K562 (cell line): ENCODE measurements at regions not wholly inside any gene's neighbourhood (a gene's known extent, or its start where the extent isn't known, plus 50 kb on each side); places are given as distances from the start of the nearest gene placed in this dataset.

Experiments used
- ATAC-seq: fragments of 200-7000 bp; cut with Tn5 transposase; 3 replicates; pipeline ENCODE4 v1.9.1; 2020; ENCODE audit warnings: moderate library complexity
- BruUV-seq: library from RNA; stranded (reverse); fragments of 400-500 nt; replicated peaks from 2 replicates; lab custom pipeline; 2021; lab: Mats Ljungman, UMichigan
- CTCF ChIA-PET: fragments of 300-600 bp; formaldehyde crosslinking; extraction: SDS; loops from one replicate; lab custom pipeline; 2021; ENCODE audit warnings: low intra/inter-chr PET ratio; lab: Yijun Ruan, JAX
- POLR2A ChIA-PET: fragments of 300-600, 350-650 bp; sonication (Branson Sonifier 250); formaldehyde crosslinking; extraction: SDS; loops from one replicate; lab custom pipeline; 2021; ENCODE audit warnings: antibody characterized with exemption, inconsistent platforms; lab: Yijun Ruan, JAX
- DNase-seq, 4 experiments: peaks; one replicate each; pipeline versions ENCODE4 v3.0.0 to v3.0.0-alpha.2; 2011 to 2018; ENCODE audit warnings: low spot score in 3 of 4, mixed read lengths in 3 of 4; ENCODE audit errors: extremely low read depth in 1 of 4
- FAIRE-seq: peaks from 2 replicates; lab custom pipeline; 2011; peaks lifted over from hg19 to GRCh38; lab: Jason Lieb, UNC
- H2AFZ ChIP-seq: 2 replicates; pipeline ENCODE4 v1.6.0; 2011; ENCODE audit warnings: low read depth, low read length, control low read depth, inconsistent platforms
- H3K27ac ChIP-seq: fragments of 200-600 bp; 3 replicates; pipeline ENCODE4 v1.8.0; 2011; ENCODE audit warnings: low read depth, mild to moderate bottlenecking, control low read depth, inconsistent platforms, low read length, moderate library complexity, mixed read lengths; ENCODE audit errors: extremely low read depth
- H3K27me3 ChIP-seq, 2 experiments: fragments of 300-600 bp in 1 of 2; 2 replicates in 1 of 2; 3 replicates in 1 of 2; pipeline versions ENCODE4 v1.6.0 to v1.8.0; 2011; ENCODE audit warnings: inconsistent platforms in 2 of 2, low read length in 2 of 2, mild to moderate bottlenecking in 1 of 2, mixed read lengths in 1 of 2, moderate library complexity in 1 of 2; ENCODE audit not compliant: control insufficient read depth in 2 of 2, insufficient read depth in 2 of 2
- H3K36me3 ChIP-seq: fragments of 300-600 bp; 3 replicates; pipeline ENCODE4 v1.8.0; 2011; ENCODE audit warnings: mild to moderate bottlenecking, low read length, inconsistent platforms; ENCODE audit not compliant: control insufficient read depth, insufficient read depth
- H3K4me1 ChIP-seq, 2 experiments: fragments of 200-600 bp in 1 of 2; replicated peaks in 1 of 2; 2 replicates in 1 of 2; 3 replicates in 1 of 2; pipeline versions ENCODE4 v1.5.1 to v1.8.0; 2011; ENCODE audit warnings: inconsistent platforms in 2 of 2, low read length in 2 of 2, mild to moderate bottlenecking in 1 of 2, mixed read lengths in 1 of 2, moderate library complexity in 1 of 2; ENCODE audit not compliant: control insufficient read depth in 2 of 2, insufficient read depth in 2 of 2
- H3K4me2 ChIP-seq: 2 replicates; pipeline ENCODE4 v1.6.1; 2011; ENCODE audit warnings: low read length, control low read depth, inconsistent platforms, mixed read lengths; ENCODE audit not compliant: insufficient read depth
- H3K4me3 ChIP-seq: fragments of 200-600 bp; sonication (generic), shearing (Covaris generic); 2 replicates; pipeline ENCODE4 v1.5.1; 2016; ENCODE audit warnings: control low read depth, inconsistent platforms
- H3K79me2 ChIP-seq: fragments of 200-600 bp; 3 replicates; pipeline ENCODE4 v1.8.0; 2011; ENCODE audit warnings: low read length, inconsistent platforms; ENCODE audit not compliant: control insufficient read depth, insufficient read depth
- H3K9ac ChIP-seq, 2 experiments: 2 replicates each; pipeline versions ENCODE4 v1.6.0 to v1.6.1; 2011; ENCODE audit warnings: low read depth in 2 of 2, low read length in 2 of 2, control low read depth in 1 of 2, inconsistent platforms in 1 of 2, mild to moderate bottlenecking in 1 of 2, mixed read lengths in 1 of 2; ENCODE audit not compliant: insufficient read depth in 1 of 2
- H3K9me1 ChIP-seq: one replicate; pipeline ENCODE4 v1.6.0; 2011; ENCODE audit warnings: inconsistent platforms, mild to moderate bottlenecking, low read length, moderate library complexity; ENCODE audit not compliant: control insufficient read depth, insufficient read depth
- H3K9me3 ChIP-seq: replicated peaks from 2 replicates; pipeline ENCODE4 v1.5.1; 2011; ENCODE audit warnings: low read depth, low read length, inconsistent platforms; ENCODE audit not compliant: control insufficient read depth, insufficient read depth
- H4K20me1 ChIP-seq: replicated peaks from 2 replicates; pipeline ENCODE4 v1.6.1; 2011; ENCODE audit warnings: low read length, inconsistent platforms, mixed read lengths; ENCODE audit not compliant: control insufficient read depth, insufficient read depth
- CBX1 ChIP-seq: sonication (generic); IDR thresholded peaks from 2 replicates; pipeline ENCODE4 v1.6.1; 2016; ENCODE audit warnings: antibody characterized with exemption, low read depth, mild to moderate bottlenecking
- FOXK2 ChIP-seq, 2 experiments: fragments of 450-650 bp; IDR thresholded peaks in 1 of 2; conservative IDR thresholded peaks in 1 of 2; 2 replicates each; pipeline ENCODE4 v1.6.1; 2016; ENCODE audit warnings: low read depth in 2 of 2, mild to moderate bottlenecking in 1 of 2
- FUS ChIP-seq: fragments of 200-400 bp; formaldehyde crosslinking; optimal IDR thresholded peaks from 2 replicates; pipeline ENCODE3; 2017; ENCODE audit warnings: low read depth, low read length
- PCBP2 ChIP-seq: fragments of 200-400 bp; formaldehyde crosslinking; IDR thresholded peaks from 2 replicates; pipeline ENCODE4 v1.6.1; 2018; ENCODE audit warnings: low read length, low read depth, mild to moderate bottlenecking, moderate library complexity; ENCODE audit not compliant: poor library complexity, severe bottlenecking
- PPARD ChIP-seq: fragments of 250-450 bp; sonication (Bioruptor Pico); IDR thresholded peaks from 2 replicates; pipeline ENCODE4 v1.8.0; 2022; ENCODE audit warnings: inconsistent platforms, mild to moderate bottlenecking, moderate library complexity
- ZNF551 ChIP-seq: fragments of 250-450 bp; sonication (Bioruptor Pico); IDR thresholded peaks from 2 replicates; pipeline ENCODE4 v1.5.0; 2021; ENCODE audit warnings: mild to moderate bottlenecking, moderate library complexity
- WGBS: fragments of 100-300 bp; shearing (Covaris generic); methylation state at CpG from one replicate; pipeline ENCODE4 v1.1.6; 2016; ENCODE audit warnings: low coverage, mixed read lengths; ENCODE audit not compliant: insufficient coverage; ENCODE audit errors: missing lambda C conversion rate; 5-methylcytosine and 5-hydroxymethylcytosine counted together
- in situ Hi-C: fragments of 300-500 bp; cut with MboI; formaldehyde crosslinking; loops from 4 replicates; pipeline ENCODE4 v1.15.0; 2018; ENCODE audit warnings: inconsistent platforms, mixed read lengths
- intact Hi-C: fragments of 100-400 bp; cut with micrococcal nuclease; formaldehyde crosslinking; loops from 2 replicates; pipeline ENCODE4 v1.14.2; 2022
- TF ChIP-seq, protein P1 (sequence below), 2 experiments: fragments of 450-650 bp in 1 of 2; sonication (generic) in 1 of 2; formaldehyde crosslinking; conservative IDR thresholded peaks; 2 replicates each; pipeline versions ENCODE4 v1.4.0 to v1.8.1; 2020 to 2022; ENCODE audit warnings: mild to moderate bottlenecking in 1 of 2, missing genetic modification reagents in 1 of 2
- TF ChIP-seq, protein P2 (sequence below), 2 experiments: IDR thresholded peaks; 2 replicates each; pipeline ENCODE4 v1.6.1; 2011; ENCODE audit warnings: borderline replicate concordance in 1 of 2, control low read depth in 1 of 2, low read depth in 1 of 2, low read length in 1 of 2, mild to moderate bottlenecking in 1 of 2, mixed read lengths in 1 of 2, moderate library complexity in 1 of 2; ENCODE audit not compliant: insufficient read depth in 1 of 2, insufficient read length in 1 of 2, poor library complexity in 1 of 2, severe bottlenecking in 1 of 2; ENCODE audit errors: extremely low read depth in 1 of 2
- TF ChIP-seq, protein P3 (sequence below), 2 experiments: fragments of 450-650 bp; formaldehyde crosslinking in 1 of 2; IDR thresholded peaks; 2 replicates each; pipeline versions ENCODE4 v1.4.0 to v1.6.1; 2014 to 2020; ENCODE audit warnings: mild to moderate bottlenecking in 2 of 2, borderline replicate concordance in 1 of 2, low read depth in 1 of 2

DNA sequence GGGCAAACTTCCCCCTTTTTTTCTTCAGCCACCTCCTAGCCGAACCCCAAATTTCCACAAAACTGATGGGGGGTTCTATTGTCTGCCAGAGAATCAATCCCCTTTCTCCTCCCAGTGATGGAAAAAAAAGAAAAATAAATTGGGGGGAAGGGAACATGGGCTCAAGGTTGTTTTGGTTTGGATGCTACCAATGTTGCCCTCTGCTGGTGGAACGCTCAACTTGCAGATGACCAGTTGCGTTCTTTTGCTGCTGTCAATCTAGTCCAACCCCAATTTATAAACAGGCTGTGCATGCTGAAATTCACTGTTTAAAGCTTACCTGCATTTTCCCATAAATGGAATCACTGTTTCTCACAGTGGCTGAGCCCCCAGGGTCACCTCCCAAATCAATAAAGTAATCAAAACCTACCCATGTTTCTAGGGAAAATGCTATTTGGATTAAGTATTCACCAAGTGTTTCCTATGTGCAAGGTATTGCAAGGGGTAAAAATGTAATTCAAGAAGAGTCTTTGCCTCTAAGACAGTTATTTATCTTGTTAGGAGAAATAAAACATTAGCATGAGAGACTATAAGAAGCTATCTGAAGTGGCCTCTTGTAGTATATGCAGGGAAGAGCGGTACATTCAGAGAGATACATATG, 116.7 kb upstream of the TMEM164 start:
- peaks cover 7 to 21% of the 10 kb centered on the region in 2 experiments; a peak in 4 of 5 replicates for H3K4me1 ChIP-seq
- no peak overlapping the region for H3K9ac ChIP-seq
- H3K27ac ChIP-seq: no peak overlapping the region
- no peak overlapping the region for H2AFZ ChIP-seq
- POLR2A ChIA-PET: no interaction called here
- intact Hi-C loops: loop anchor here (1.0 to 5.0 kb wide), 2 partner anchors 173 to 249 kb away; no protein-coding TSS in a partner anchor
- no peaks in the 10 kb centered on the region for H3K9me3 ChIP-seq
- peak; percentile 62 for ATAC-seq
- H3K4me3 ChIP-seq: no peak overlapping the region
- H4K20me1 ChIP-seq: no peaks in the 10 kb centered on the region
- no peaks in the 10 kb centered on the region for H3K36me3 ChIP-seq
- H3K9me1 ChIP-seq: no peaks in the 10 kb centered on the region
- in situ Hi-C loops: loop anchor here (10.0 kb wide), 1 partner anchor 171 kb away; no protein-coding TSS in a partner anchor
- H3K4me2 ChIP-seq: no peak overlapping the region
- CTCF ChIA-PET: interaction anchor here (1.9 to 2.9 kb wide), 2 partner anchors 174 to 400 kb away, joined by 12 to 16 read pairs; no protein-coding TSS in a partner anchor
- BruUV-seq: no TSS peak
- no peaks in the 10 kb centered on the region for H3K79me2 ChIP-seq
- peak; percentile 96 for FAIRE-seq
- H3K27me3 ChIP-seq: no peaks in the 10 kb centered on the region
- 23% methylated on average over 4 of the region's 4 CpGs for WGBS
- DNase-seq: peak; percentile 54 to 73 (median 62)
- TF ChIP-seq CBX1 (no peak), PPARD (CRISPR knock-in tag) (no peak), FUS (no peak), PCBP2 (no peak), FOXK2 (conservative IDR thresholded peaks at IDR 0.05 in 1 of 2, IDR thresholded peaks at IDR 0.05 in 1 of 2; ENCODE audit: low read depth in 2 of 2) (0 out of 4 replicates have a peak, but pooled peaks have one; percentile 27 to 40), ZNF551 (CRISPR knock-in tag) (no peak)
- TF ChIP-seq, protein P1, sequence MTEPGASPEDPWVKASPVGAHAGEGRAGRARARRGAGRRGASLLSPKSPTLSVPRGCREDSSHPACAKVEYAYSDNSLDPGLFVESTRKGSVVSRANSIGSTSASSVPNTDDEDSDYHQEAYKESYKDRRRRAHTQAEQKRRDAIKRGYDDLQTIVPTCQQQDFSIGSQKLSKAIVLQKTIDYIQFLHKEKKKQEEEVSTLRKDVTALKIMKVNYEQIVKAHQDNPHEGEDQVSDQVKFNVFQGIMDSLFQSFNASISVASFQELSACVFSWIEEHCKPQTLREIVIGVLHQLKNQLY (CRISPR knock-in tag; conservative IDR thresholded peaks at IDR 0.05): no peak
- TF ChIP-seq, protein P2, sequence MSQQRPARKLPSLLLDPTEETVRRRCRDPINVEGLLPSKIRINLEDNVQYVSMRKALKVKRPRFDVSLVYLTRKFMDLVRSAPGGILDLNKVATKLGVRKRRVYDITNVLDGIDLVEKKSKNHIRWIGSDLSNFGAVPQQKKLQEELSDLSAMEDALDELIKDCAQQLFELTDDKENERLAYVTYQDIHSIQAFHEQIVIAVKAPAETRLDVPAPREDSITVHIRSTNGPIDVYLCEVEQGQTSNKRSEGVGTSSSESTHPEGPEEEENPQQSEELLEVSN (IDR thresholded peaks at IDR 0.05; ENCODE audit: borderline replicate concordance in 1 of 2, extremely low read depth in 1 of 2, insufficient read depth in 1 of 2, insufficient read length in 1 of 2, low read depth in 1 of 2, low read length in 1 of 2, poor library complexity in 1 of 2, severe bottlenecking in 1 of 2): no peak
- TF ChIP-seq, protein P3, sequence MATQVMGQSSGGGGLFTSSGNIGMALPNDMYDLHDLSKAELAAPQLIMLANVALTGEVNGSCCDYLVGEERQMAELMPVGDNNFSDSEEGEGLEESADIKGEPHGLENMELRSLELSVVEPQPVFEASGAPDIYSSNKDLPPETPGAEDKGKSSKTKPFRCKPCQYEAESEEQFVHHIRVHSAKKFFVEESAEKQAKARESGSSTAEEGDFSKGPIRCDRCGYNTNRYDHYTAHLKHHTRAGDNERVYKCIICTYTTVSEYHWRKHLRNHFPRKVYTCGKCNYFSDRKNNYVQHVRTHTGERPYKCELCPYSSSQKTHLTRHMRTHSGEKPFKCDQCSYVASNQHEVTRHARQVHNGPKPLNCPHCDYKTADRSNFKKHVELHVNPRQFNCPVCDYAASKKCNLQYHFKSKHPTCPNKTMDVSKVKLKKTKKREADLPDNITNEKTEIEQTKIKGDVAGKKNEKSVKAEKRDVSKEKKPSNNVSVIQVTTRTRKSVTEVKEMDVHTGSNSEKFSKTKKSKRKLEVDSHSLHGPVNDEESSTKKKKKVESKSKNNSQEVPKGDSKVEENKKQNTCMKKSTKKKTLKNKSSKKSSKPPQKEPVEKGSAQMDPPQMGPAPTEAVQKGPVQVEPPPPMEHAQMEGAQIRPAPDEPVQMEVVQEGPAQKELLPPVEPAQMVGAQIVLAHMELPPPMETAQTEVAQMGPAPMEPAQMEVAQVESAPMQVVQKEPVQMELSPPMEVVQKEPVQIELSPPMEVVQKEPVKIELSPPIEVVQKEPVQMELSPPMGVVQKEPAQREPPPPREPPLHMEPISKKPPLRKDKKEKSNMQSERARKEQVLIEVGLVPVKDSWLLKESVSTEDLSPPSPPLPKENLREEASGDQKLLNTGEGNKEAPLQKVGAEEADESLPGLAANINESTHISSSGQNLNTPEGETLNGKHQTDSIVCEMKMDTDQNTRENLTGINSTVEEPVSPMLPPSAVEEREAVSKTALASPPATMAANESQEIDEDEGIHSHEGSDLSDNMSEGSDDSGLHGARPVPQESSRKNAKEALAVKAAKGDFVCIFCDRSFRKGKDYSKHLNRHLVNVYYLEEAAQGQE (IDR thresholded peaks at IDR 0.05; ENCODE audit: borderline replicate concordance): peak; percentile 45; the same call in 1 of the 2 replicates
- TF ChIP-seq, protein P3 (CRISPR knock-in tag; IDR thresholded peaks at IDR 0.05; ENCODE audit: low read depth): no peak
